ENCODE measurements at regions not wholly inside any gene's neighbourhood (a gene's known extent, or its start where the extent isn't known, plus 50 kb on each side); places are given as distances from the start of the nearest gene placed in this dataset.

DNA sequence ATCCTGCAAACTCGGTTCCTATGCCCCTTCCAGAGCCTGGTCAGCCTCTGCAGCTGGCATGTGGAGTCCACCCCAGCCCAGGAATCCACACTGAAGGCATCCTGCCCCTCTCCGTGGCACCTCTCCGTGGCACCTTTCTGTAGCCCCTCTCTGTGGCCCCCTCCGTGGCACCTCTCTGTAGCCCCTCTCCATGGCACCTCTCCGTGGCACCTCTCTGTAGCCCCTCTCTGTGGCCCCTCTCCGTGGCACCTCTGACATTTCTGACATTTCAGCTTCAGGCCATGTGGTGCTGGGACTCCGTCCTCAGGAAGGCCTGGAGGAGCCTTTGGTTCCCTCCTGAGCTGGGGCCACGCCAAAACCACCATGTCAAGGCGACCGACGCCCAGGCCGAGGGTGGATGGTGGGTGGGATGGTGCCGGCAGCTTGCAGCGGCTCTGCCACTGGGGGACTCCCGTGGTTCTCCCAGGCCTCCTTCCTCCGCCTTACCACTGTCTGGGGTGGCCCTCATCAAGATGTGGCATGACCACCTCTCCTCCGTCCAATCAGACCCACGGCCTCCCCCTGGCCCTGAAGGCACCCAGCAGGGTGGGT lies 1518.5 kb downstream of the BRD1 start:
- H3K4me1 ChIP-seq, result no peaks in the 10 kb centered on the region
- no peaks in the 10 kb centered on the region for H3K36me3 ChIP-seq
- H3K27me3 ChIP-seq, result no peaks in the 10 kb centered on the region
- TF ChIP-seq POLR2A (IDR thresholded peaks at IDR 0.05) (no peak), EP300 (IDR thresholded peaks at IDR 0.05) (no peak)
- TF ChIP-seq, protein P1, sequence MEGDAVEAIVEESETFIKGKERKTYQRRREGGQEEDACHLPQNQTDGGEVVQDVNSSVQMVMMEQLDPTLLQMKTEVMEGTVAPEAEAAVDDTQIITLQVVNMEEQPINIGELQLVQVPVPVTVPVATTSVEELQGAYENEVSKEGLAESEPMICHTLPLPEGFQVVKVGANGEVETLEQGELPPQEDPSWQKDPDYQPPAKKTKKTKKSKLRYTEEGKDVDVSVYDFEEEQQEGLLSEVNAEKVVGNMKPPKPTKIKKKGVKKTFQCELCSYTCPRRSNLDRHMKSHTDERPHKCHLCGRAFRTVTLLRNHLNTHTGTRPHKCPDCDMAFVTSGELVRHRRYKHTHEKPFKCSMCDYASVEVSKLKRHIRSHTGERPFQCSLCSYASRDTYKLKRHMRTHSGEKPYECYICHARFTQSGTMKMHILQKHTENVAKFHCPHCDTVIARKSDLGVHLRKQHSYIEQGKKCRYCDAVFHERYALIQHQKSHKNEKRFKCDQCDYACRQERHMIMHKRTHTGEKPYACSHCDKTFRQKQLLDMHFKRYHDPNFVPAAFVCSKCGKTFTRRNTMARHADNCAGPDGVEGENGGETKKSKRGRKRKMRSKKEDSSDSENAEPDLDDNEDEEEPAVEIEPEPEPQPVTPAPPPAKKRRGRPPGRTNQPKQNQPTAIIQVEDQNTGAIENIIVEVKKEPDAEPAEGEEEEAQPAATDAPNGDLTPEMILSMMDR (IDR thresholded peaks at IDR 0.05), result no peak
- H3K9me3 ChIP-seq, result peaks cover 0 to 26% (median 3%) of the 10 kb centered on the region in 4 donors
- DNase-seq (ENCODE audit: low spot score in 2 of 2), result no peak
- 82 to 85% methylated on average over 15 of the region's 18 CpGs for WGBS, 2 donors
- H3K27ac ChIP-seq, result no peak overlapping the region
- H3K4me3 ChIP-seq, result no peak overlapping the region

DNA sequence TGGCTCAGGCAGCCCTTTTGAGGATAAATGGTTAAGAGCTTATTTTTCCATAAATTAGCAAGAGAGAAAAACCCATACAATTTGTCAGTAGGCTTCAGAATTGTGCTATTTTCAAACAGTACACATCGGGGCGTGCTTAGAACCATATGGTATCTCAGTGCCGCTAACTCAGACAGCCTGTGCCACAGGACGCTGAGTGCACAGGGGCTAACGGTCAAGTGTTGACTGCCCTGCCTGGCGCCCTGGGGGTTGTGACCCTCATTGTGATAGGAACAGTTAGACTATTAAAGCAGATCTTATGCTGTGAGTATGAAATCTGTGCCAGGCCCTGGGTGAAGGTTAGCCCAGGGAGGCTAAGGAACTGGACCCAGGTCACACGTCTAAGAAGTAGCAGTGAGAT lies 1519.7 kb downstream of the BRD1 start:
- WGBS, 2 donors, result 45 to 47% methylated on average over 6 to 7 of the region's 7 CpGs
- DNase-seq (ENCODE audit: low spot score in 2 of 2), result no peak

DNA sequence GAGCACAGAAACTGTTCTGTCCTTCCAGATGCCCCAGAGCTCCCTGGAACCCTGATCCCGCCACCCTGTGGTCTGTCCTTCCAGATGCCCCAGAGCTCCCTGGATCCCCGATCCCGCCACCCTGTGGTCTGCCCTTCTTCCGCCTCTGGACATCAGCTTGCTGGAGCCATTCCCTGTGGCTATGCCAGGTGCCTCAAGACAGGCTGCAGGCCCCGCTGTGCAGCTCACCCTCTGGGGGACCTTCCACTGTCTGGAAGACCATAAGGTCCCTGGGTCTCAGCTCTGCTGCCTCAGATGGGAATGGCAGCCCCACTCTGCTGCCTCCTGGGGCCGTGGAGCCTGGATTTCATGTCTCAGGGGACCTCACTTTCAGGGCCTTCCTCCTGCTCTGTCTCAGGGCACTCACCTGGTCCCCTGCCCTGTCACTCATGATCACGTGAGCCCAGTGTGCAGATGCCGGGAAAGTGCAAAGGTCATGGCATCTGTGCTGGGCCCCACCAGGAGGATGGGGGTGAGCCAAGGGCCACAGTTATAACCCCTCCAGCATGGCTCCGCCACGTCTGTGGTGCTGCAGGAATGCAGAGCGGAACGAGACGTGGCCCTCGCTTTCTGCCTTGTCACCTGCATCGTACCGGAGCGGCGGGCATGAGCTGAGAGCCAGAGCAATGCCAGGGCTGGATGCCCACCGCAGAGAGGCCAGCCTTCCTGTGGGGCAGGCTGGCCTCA lies 1520.7 kb downstream of the BRD1 start:
- DNase-seq (ENCODE audit: low spot score in 2 of 2), result no peak
- Histone ChIP-seq H3K27me3 (no peaks in the 10 kb centered on the region), H3K9me3 (peaks cover 0 to 14% (median 1%) of the 10 kb centered on the region in 4 donors), H3K36me3 (no peaks in the 10 kb centered on the region), H3K4me3 (no peak overlapping the region), H3K27ac (no peak overlapping the region), H3K4me1 (no peaks in the 10 kb centered on the region)
- TF ChIP-seq EP300 (IDR thresholded peaks at IDR 0.05), result no peak
- no peak for TF ChIP-seq POLR2A (IDR thresholded peaks at IDR 0.05)
- TF ChIP-seq, protein P1 (IDR thresholded peaks at IDR 0.05), result no peak
- WGBS, 2 donors, result 90 to 92% methylated on average over 17 to 19 of the region's 19 CpGs

More for the DNA sequence above, 1519.7 kb downstream of the BRD1 start:
- Histone ChIP-seq H3K9me3 (peaks cover 0 to 24% (median 3%) of the 10 kb centered on the region in 4 donors), H3K27me3 (no peaks in the 10 kb centered on the region), H3K27ac (no peak overlapping the region), H3K4me3 (no peak overlapping the region), H3K36me3 (no peaks in the 10 kb centered on the region), H3K4me1 (no peaks in the 10 kb centered on the region)
- TF ChIP-seq POLR2A (IDR thresholded peaks at IDR 0.05) (no peak), EP300 (IDR thresholded peaks at IDR 0.05) (no peak)
- TF ChIP-seq, protein P1 (IDR thresholded peaks at IDR 0.05), result no peak

DNA sequence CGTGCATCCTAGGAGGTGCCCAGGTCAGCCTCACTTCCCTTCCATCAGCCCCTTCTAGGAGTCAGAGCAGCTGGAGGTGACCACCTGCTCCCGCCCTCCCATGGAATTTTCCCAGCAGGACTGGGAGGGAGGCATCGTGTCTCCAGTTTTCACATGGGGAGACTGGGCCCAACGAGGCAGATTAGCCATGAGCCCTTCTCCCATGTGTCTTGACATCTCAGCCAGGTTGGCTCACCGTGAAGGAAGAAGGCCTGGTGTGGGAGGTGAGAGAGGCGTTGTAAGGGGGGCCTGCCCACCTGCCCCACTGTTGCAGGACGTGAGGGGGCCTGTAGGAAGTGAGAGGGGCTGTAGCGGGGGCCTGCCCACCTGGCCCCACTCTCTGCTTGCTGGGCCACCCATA lies 1521.4 kb downstream of the BRD1 start:
- TF ChIP-seq, protein P1 (IDR thresholded peaks at IDR 0.05), result no peak
- TF ChIP-seq POLR2A (IDR thresholded peaks at IDR 0.05) (no peak), EP300 (IDR thresholded peaks at IDR 0.05) (no peak)
- Histone ChIP-seq H3K36me3 (no peaks in the 10 kb centered on the region), H3K4me3 (no peak overlapping the region), H3K27ac (no peak overlapping the region), H3K9me3 (peaks cover 0 to 8% (median 0%) of the 10 kb centered on the region in 4 donors), H3K4me1 (no peaks in the 10 kb centered on the region), H3K27me3 (no peaks in the 10 kb centered on the region)
- no peak for DNase-seq (ENCODE audit: low spot score in 2 of 2)
- 84 to 87% methylated on average over 8 of the region's 8 CpGs for WGBS, 2 donors

DNA sequence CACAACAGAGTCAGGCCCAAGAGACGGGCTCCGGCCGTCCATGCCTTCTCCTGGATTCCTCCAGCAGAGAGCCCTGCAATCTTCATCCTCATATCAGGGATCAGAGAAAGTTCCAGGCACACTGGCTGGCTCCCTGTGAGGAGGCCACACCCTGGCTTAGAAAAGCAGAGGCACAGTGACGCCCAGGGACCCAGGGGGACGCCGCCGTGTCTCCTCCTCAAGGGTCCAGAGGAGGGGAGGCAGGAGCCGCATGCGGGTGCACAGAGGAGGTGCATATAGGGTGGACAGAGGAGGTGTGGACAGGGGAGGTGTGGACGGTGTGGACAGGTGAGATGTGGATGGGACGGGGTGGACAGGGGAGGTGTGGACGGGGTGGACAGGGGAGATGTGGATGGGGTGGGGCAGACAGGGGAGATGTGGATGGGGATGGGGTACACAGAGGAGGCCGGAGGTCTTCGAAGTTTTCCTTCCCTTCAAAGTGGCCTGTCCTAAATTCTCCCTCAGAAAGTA lies 1521.9 kb downstream of the BRD1 start:
- Histone ChIP-seq H3K9me3 (peaks cover 0 to 3% (median 0%) of the 10 kb centered on the region in 4 donors), H3K36me3 (no peaks in the 10 kb centered on the region), H3K4me3 (no peak overlapping the region), H3K27me3 (no peaks in the 10 kb centered on the region), H3K27ac (no peak overlapping the region), H3K4me1 (no peaks in the 10 kb centered on the region)
- no peak for DNase-seq (ENCODE audit: low spot score in 2 of 2)
- TF ChIP-seq EP300 (IDR thresholded peaks at IDR 0.05), result no peak
- TF ChIP-seq, protein P1 (IDR thresholded peaks at IDR 0.05), result no peak
- TF ChIP-seq POLR2A (IDR thresholded peaks at IDR 0.05), result no peak
- 87 to 92% methylated on average over 14 of the region's 14 CpGs for WGBS, 2 donors

All from tibial nerve (tissue), 4 donors.